ENCODE measurements at regions not wholly inside any gene's neighbourhood (a gene's known extent, or its start where the extent isn't known, plus 50 kb on each side); places are given as distances from the start of the nearest gene placed in this dataset.

DNA sequence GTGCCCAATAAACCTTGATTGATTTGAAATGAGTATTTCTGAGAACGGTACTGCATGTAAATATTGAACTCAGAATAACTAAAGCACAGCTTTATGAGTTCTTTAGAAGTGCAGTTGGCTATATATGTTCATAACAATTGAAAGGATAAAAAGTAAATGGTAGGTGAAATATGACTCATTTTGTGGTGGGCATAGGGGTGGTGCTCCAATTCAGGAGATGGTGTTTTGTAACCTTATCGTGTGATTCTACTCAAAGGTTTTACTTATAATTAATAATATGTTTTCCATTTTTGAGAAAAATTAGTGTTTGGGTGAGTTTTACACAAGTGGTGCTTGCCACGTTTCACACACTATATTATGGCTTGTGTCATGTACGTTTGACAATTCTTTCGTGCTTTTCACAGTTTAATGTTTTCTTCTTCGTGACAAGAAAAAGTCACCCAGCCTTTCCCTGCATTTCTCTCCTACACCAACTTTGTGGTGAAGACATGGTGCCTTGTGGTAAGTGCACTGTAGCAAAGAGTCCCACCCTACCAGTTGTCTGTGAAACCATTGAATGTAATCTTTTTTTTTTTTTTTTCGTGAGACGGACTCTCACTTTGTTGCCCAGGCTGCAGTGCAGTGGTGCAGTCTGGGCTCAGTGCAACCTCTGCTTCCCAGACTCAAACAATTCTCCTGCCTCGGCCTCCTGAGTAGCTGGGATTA is 492.5 kb upstream of the SGCD start:
- TF ChIP-seq, protein P1, sequence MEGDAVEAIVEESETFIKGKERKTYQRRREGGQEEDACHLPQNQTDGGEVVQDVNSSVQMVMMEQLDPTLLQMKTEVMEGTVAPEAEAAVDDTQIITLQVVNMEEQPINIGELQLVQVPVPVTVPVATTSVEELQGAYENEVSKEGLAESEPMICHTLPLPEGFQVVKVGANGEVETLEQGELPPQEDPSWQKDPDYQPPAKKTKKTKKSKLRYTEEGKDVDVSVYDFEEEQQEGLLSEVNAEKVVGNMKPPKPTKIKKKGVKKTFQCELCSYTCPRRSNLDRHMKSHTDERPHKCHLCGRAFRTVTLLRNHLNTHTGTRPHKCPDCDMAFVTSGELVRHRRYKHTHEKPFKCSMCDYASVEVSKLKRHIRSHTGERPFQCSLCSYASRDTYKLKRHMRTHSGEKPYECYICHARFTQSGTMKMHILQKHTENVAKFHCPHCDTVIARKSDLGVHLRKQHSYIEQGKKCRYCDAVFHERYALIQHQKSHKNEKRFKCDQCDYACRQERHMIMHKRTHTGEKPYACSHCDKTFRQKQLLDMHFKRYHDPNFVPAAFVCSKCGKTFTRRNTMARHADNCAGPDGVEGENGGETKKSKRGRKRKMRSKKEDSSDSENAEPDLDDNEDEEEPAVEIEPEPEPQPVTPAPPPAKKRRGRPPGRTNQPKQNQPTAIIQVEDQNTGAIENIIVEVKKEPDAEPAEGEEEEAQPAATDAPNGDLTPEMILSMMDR (conservative IDR thresholded peaks at IDR 0.05; ENCODE audit: low read depth, low read length): no peak
- TF ChIP-seq POLR2A (IDR thresholded peaks at IDR 0.05; ENCODE audit: low read depth, low read length): no peak
- TF ChIP-seq NFE2L2 (IDR thresholded peaks at IDR 0.05; ENCODE audit: low read depth, low read length): no peak
- no peak for TF ChIP-seq BHLHE40 (IDR thresholded peaks at IDR 0.05; ENCODE audit: low read depth, low read length)
- TF ChIP-seq RAD21 (IDR thresholded peaks at IDR 0.05; ENCODE audit: low read length): no peak
- no peak for TF ChIP-seq SMC3 (IDR thresholded peaks at IDR 0.05; ENCODE audit: low read depth, low read length)
- no peak for TF ChIP-seq CEBPB (IDR thresholded peaks at IDR 0.05; ENCODE audit: low read depth, low read length)
- no peak for TF ChIP-seq MXI1 (IDR thresholded peaks at IDR 0.05; ENCODE audit: borderline replicate concordance, low read depth, low read length)
- no peak for TF ChIP-seq RCOR1 (IDR thresholded peaks at IDR 0.05; ENCODE audit: insufficient replicate concordance, low read length)
- no peak for TF ChIP-seq MAFK (IDR thresholded peaks at IDR 0.05; ENCODE audit: low read depth, low read length)
- no peak for TF ChIP-seq CHD1 (IDR thresholded peaks at IDR 0.05; ENCODE audit: low read depth, low read length)
- no peak for TF ChIP-seq RFX5 (IDR thresholded peaks at IDR 0.05; ENCODE audit: low read depth, low read length)
- TF ChIP-seq MAZ (IDR thresholded peaks at IDR 0.05; ENCODE audit: borderline replicate concordance, low read depth, low read length): no peak
- TF ChIP-seq, protein P2, sequence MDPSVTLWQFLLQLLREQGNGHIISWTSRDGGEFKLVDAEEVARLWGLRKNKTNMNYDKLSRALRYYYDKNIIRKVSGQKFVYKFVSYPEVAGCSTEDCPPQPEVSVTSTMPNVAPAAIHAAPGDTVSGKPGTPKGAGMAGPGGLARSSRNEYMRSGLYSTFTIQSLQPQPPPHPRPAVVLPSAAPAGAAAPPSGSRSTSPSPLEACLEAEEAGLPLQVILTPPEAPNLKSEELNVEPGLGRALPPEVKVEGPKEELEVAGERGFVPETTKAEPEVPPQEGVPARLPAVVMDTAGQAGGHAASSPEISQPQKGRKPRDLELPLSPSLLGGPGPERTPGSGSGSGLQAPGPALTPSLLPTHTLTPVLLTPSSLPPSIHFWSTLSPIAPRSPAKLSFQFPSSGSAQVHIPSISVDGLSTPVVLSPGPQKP (IDR thresholded peaks at IDR 0.05; ENCODE audit: borderline replicate concordance, low read depth, low read length): no peak
